ENCODE measurements at regions not wholly inside any gene's neighbourhood (a gene's known extent, or its start where the extent isn't known, plus 50 kb on each side); places are given as distances from the start of the nearest gene placed in this dataset.
"Not testable (repeated sequence)": the region's sequence is repeated elsewhere in the genome, so short reads cannot be mapped to it uniquely, and the experiment has no call there.

DNA sequence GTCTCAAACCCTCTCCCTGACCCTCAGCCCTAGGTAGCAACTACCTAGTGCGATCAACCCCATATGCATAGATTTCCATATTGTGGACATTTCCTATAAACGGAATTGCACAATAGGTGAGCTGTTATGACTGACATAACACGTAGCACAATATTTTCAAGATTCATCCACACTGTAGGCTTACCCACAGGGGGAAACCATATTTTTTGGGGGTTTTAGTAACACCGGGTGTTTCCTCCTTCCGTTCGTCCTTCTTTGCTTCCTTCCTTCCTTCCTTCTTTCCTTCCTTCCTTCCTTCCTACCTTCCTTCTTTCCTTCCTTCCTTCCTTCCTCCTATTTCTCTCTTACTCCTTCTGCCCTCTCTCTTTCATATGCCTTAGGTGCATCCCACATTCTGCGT lies 524.2 kb downstream of the CWH43 start:
- not testable (repeated sequence) for H3K27me3 Mint-ChIP-seq (ENCODE audit: low read depth); DNase-seq; ATAC-seq; H3K4me1 Mint-ChIP-seq (ENCODE audit: low read depth); H3K36me3 Mint-ChIP-seq (ENCODE audit: insufficient read depth); H3K4me3 Mint-ChIP-seq
- peaks cover 42% of the 10 kb centered on the region for H3K9me3 Mint-ChIP-seq

- not testable (repeated sequence) for H3K4me1 Mint-ChIP-seq (ENCODE audit: low read depth); ATAC-seq; H3K4me3 Mint-ChIP-seq; H3K36me3 Mint-ChIP-seq (ENCODE audit: insufficient read depth); DNase-seq; H3K27me3 Mint-ChIP-seq (ENCODE audit: low read depth)
- H3K9me3 Mint-ChIP-seq = peaks cover 45% of the 10 kb centered on the region
These were observed 525.3 kb downstream of the CWH43 start for GRCh38 chr4:49511353-49511752.

DNA sequence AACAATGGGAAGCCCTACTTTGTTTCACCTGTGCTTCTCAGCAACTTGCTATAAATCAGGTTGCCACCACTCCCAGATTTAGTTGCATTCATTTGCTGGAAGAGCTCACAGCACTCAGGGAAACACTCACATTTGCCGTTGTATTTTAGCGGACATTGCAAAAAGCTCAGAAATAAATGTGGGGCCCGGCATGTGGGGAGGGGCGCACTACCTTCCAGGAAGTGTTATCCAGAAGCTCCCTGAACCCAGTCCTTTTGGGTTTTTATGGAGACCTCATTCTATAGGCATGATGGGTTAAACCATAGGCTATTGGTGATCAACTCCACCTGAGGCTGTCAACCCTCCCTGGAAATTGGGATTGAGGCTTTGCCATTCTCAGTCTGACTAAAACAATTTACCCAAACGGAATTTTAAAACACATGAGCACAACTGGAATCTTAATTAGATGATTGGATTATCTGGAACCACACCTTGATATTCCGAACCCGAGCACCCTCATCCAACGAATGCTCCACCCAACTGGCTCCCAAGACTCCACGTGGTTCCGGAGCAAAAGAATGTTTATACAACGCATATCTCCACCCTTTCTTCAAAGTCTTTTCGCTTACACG lies 525.9 kb downstream of the CWH43 start:
- H3K9me3 Mint-ChIP-seq = peaks cover 45% of the 10 kb centered on the region
- DNase-seq; ATAC-seq; H3K36me3 Mint-ChIP-seq (ENCODE audit: insufficient read depth); H3K4me3 Mint-ChIP-seq; H3K4me1 Mint-ChIP-seq (ENCODE audit: low read depth); H3K27me3 Mint-ChIP-seq (ENCODE audit: low read depth): not testable (repeated sequence)

DNA sequence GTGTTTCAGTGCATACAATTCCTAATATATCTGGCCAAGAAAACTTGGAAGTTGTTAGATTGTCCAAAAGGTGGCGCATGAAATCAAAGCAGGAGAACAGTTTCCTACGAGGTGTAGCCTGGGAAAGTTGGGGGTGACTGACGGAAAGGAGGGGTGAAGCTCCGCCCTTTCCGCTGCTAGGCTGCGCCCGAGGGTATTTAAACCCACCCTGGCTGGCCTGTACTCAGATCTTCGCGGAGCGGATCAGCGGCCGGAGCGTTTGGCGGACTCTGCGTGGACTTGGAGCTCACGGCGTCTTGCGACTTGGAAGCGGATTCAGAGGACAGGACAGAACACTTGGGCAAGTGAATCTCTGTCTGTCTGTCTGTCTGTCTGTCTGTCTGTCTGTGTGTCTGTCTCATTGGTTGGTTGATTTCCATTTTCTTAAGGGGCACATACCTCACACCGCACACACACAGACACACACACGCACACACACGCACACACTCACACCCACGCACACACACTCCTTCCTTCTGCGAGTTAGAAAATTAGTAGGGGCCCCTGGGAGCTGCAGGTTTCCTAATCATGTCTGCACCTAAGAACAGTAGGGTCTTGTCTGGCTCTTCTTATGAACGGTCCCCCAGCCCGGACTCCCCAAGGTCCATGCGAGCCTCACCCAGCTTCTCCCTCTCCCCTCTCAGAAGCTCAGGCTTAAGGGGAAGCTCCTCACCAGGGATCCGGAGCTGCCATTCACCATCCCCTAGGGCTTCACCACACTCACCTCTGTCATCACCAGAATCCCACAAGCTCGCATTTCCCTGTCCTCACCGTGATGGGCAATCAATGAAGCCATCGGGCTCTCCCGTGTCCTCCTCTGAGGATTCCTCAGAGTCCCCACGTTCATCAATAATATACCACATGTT lies 526.8 kb downstream of the CWH43 start:
- peak; percentile 24 for DNase-seq
- not testable (repeated sequence) for H3K27me3 Mint-ChIP-seq (ENCODE audit: low read depth); ATAC-seq; H3K36me3 Mint-ChIP-seq (ENCODE audit: insufficient read depth); H3K4me3 Mint-ChIP-seq; H3K4me1 Mint-ChIP-seq (ENCODE audit: low read depth)
- H3K9me3 Mint-ChIP-seq = peaks cover 45% of the 10 kb centered on the region

- not testable (repeated sequence) for ATAC-seq; H3K4me3 Mint-ChIP-seq; DNase-seq; H3K27me3 Mint-ChIP-seq (ENCODE audit: low read depth); H3K36me3 Mint-ChIP-seq (ENCODE audit: insufficient read depth); H3K4me1 Mint-ChIP-seq (ENCODE audit: low read depth)
- H3K9me3 Mint-ChIP-seq = peaks cover 45% of the 10 kb centered on the region
These were observed 527.6 kb downstream of the CWH43 start for GRCh38 chr4:49513546-49514115.

GRCh38 chr4:49514171-49514699 lies 528.2 kb downstream of the CWH43 start:
- H3K27me3 Mint-ChIP-seq (ENCODE audit: low read depth); H3K36me3 Mint-ChIP-seq (ENCODE audit: insufficient read depth); H3K4me3 Mint-ChIP-seq; H3K4me1 Mint-ChIP-seq (ENCODE audit: low read depth); ATAC-seq: not testable (repeated sequence)
- peak; percentile 27 for DNase-seq
- H3K9me3 Mint-ChIP-seq = peaks cover 45% of the 10 kb centered on the region

- peaks cover 45% of the 10 kb centered on the region for H3K9me3 Mint-ChIP-seq
- not testable (repeated sequence) for ATAC-seq; H3K4me1 Mint-ChIP-seq (ENCODE audit: low read depth); H3K36me3 Mint-ChIP-seq (ENCODE audit: insufficient read depth); H3K4me3 Mint-ChIP-seq; DNase-seq; H3K27me3 Mint-ChIP-seq (ENCODE audit: low read depth)
These were observed 528.8 kb downstream of the CWH43 start for GRCh38 chr4:49514841-49515240.

DNA sequence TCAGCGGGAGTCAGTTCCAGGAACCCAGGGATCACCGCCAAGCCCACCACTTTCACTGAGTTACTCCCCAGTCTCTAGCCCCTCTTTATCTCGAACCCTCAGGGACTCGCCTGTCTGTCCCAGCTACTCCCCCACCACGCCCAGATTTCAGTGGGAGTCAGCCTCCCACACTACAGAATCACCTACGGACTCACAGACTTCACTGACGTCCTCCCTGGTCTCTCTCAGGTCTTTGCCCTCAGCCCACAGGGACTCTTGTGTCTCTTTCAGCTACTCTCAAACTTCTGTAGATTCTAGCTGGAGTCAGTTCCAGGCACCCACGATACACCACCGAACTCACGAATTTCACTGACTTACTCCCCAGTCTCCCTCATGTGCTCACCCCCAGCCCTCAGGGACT lies 529.2 kb downstream of the CWH43 start:
- H3K4me3 Mint-ChIP-seq; H3K4me1 Mint-ChIP-seq (ENCODE audit: low read depth); DNase-seq; ATAC-seq; H3K36me3 Mint-ChIP-seq (ENCODE audit: insufficient read depth); H3K27me3 Mint-ChIP-seq (ENCODE audit: low read depth): not testable (repeated sequence)
- peaks cover 42% of the 10 kb centered on the region for H3K9me3 Mint-ChIP-seq

- not testable (repeated sequence) for H3K27me3 Mint-ChIP-seq (ENCODE audit: low read depth); H3K36me3 Mint-ChIP-seq (ENCODE audit: insufficient read depth); ATAC-seq; H3K4me3 Mint-ChIP-seq; H3K4me1 Mint-ChIP-seq (ENCODE audit: low read depth); DNase-seq
- peaks cover 34% of the 10 kb centered on the region for H3K9me3 Mint-ChIP-seq
These were observed 530.0 kb downstream of the CWH43 start for GRCh38 chr4:49516096-49516495.

DNA sequence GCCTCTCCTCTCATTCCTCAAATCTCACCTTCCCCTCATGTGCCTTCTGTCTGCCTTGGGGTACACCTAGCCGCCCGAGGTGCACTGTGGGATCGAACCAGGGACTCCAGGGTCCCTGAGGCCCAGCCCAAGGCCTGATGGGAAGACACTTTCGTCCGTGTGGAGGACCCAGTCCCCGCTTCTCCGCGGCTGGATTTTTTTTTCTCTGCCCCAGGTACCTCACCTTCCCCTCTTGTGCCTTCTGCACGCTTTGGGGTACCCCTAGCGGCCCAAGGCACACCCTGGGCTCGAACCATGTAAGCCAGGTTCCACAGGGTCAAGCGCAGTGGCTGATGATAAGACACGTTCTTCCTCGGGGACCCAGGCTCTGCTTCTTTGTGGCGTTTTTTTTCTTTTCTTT lies 530.7 kb downstream of the CWH43 start:
- ATAC-seq = no peak

DNA sequence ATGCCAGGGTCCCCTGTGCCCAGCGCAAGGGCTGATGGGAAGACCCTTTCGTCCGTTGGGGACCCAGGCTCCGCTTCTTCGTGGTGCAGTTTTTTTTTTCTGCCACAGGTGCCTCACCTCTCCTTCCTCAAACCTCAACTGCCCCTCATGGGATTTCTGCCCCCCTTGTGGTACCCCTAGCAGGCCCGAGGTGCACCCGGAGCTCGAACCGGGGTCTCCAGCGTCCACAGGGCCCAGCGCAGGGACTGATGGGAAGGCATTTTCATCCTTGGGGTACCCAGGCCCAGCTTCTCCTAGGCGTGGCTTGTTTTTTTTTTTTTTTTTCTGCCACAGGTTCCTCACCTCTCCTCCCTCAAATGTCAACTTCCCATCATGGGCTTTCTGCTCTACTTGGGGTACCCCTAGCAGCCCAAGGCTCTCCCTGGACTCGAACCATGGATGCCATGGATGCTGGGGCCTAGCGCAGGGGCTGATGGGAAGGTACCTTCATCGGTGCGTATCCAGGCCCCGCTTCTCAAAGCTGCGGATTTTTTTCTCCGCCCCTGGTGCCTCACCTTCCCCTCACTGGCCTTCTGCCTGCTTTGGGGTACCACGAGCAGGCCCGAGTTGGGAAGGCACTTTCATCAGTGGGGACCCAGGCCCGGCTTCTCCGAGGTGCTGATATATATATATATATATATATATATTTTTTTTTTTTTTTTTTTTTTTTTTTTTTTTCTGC lies 531.6 kb downstream of the CWH43 start:
- not testable (repeated sequence) for H3K4me1 Mint-ChIP-seq (ENCODE audit: low read depth); H3K4me3 Mint-ChIP-seq; H3K36me3 Mint-ChIP-seq (ENCODE audit: insufficient read depth); ATAC-seq; H3K27me3 Mint-ChIP-seq (ENCODE audit: low read depth); DNase-seq
- H3K9me3 Mint-ChIP-seq = peaks cover 21% of the 10 kb centered on the region

More for the DNA sequence above, 530.7 kb downstream of the CWH43 start:
- DNase-seq = no peak
- H3K4me3 Mint-ChIP-seq = no peak overlapping the region
- no peaks in the 10 kb centered on the region for H3K27me3 Mint-ChIP-seq (ENCODE audit: low read depth)
- no peaks in the 10 kb centered on the region for H3K36me3 Mint-ChIP-seq (ENCODE audit: insufficient read depth)
- no peaks in the 10 kb centered on the region for H3K4me1 Mint-ChIP-seq (ENCODE audit: low read depth)
- peaks cover 29% of the 10 kb centered on the region for H3K9me3 Mint-ChIP-seq

DNA sequence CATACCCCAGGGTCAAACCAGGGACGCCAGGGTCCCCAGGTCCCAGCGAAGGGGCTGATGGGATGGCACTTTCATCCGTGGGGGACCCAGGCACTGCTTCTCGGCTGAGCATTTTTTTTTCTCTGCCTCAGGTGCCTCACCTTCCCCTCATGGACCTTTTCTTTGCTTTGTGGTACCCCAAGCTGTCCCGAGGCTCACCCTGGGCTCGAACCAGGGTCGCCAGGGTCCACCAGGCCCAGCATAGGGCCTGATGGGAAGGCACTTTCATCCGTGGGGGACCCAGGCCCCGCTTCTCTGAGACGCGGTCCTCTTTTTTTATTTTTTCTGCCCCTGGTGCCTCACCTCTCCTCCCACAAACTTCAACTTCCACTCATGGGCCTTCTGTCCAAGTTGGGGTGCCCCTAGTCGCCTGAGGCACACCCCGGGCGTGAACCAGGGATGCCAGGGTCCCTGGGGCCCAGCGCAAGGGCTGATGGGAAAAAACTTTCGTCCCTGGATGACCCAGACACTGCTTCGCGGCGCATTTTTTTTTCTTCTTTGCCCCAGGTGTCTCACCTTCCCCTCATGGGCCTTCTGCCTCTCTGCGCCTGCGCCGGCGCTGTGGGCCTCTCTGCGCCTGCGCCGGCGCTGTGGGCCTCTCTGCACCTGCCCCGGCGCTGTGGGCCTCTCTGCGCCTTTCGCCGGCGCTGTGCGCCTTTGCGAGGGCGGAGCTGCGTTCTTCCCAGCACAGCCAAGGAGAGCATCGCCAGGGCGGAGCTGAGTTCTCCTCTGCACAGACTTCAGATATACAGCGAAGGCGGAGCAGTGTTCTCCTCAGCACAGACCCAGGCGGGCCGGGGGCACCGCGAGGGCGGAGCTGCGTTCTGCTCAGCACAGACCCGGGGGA lies 533.3 kb downstream of the CWH43 start:
- not testable (repeated sequence) for ATAC-seq; H3K4me1 Mint-ChIP-seq (ENCODE audit: low read depth); H3K27me3 Mint-ChIP-seq (ENCODE audit: low read depth); DNase-seq; H3K4me3 Mint-ChIP-seq; H3K36me3 Mint-ChIP-seq (ENCODE audit: insufficient read depth)
- H3K9me3 Mint-ChIP-seq = peaks cover 11% of the 10 kb centered on the region
